IMR-90 (cell line): ENCODE measurements at regions not wholly inside any gene's neighbourhood (a gene's known extent, or its start where the extent isn't known, plus 50 kb on each side); places are given as distances from the start of the nearest gene placed in this dataset.

Experiments used
- ATAC-seq: fragments of 200-7000 bp; cut with Tn5 transposase; 2 replicates; pipeline ENCODE4 v1.9.1; 2020; ENCODE audit warnings: low read depth, mild to moderate bottlenecking, moderate library complexity
- BruUV-seq: library from RNA; stranded (reverse); fragments of 400-500 nt; replicated peaks from 2 replicates; lab custom pipeline; 2021; lab: Mats Ljungman, UMichigan
- CTCF ChIA-PET: fragments of 300-600 bp; formaldehyde crosslinking; extraction: SDS; loops from one replicate; lab custom pipeline; 2021; ENCODE audit warnings: antibody characterized with exemption; lab: Yijun Ruan, JAX
- POLR2A ChIA-PET: fragments of 300-600 bp; sonication (Branson Sonifier 250); formaldehyde crosslinking; loops from one replicate; lab custom pipeline; 2022; ENCODE audit warnings: antibody characterized with exemption; ENCODE audit not compliant: unreplicated experiment; lab: Charles Lee
- DNase-seq: peaks from one replicate; pipeline ENCODE4 v3.0.0; 2013
- H2AFZ ChIP-seq: replicated peaks from 2 replicates; pipeline ENCODE3; 2013; ENCODE audit warnings: low read length, mild to moderate bottlenecking; ENCODE audit not compliant: poor library complexity
- H2AK5ac ChIP-seq: 2 replicates; pipeline ENCODE4 v1.6.1; 2013; ENCODE audit warnings: low read depth, low read length, inconsistent platforms
- H2AK9ac ChIP-seq: replicated peaks from 2 replicates; pipeline ENCODE3; 2013; ENCODE audit warnings: mild to moderate bottlenecking, low read depth, low read length, moderate library complexity; ENCODE audit not compliant: poor library complexity
- H2BK120ac ChIP-seq: 2 replicates; pipeline ENCODE4 v1.6.1; 2013; ENCODE audit warnings: low read depth, low read length, inconsistent platforms
- H2BK15ac ChIP-seq: 3 replicates; pipeline ENCODE4 v1.6.1; 2013; ENCODE audit warnings: low read depth, low read length, inconsistent platforms
- H2BK20ac ChIP-seq: 2 replicates; pipeline ENCODE4 v1.6.1; 2013; ENCODE audit warnings: low read depth, mild to moderate bottlenecking, inconsistent platforms, low read length, moderate library complexity
- H2BK5ac ChIP-seq: 2 replicates; pipeline ENCODE4 v1.6.1; 2013; ENCODE audit warnings: mild to moderate bottlenecking, low read depth, low read length, inconsistent platforms; ENCODE audit not compliant: poor library complexity, severe bottlenecking
- H3K14ac ChIP-seq: replicated peaks from 2 replicates; pipeline ENCODE4 v1.6.1; 2013; ENCODE audit warnings: low read depth, low read length, inconsistent platforms
- H3K18ac ChIP-seq: 2 replicates; pipeline ENCODE4 v1.6.1; 2013; ENCODE audit warnings: low read depth, low read length, control low read depth
- H3K23ac ChIP-seq: 2 replicates; pipeline ENCODE4 v1.6.1; 2013; ENCODE audit warnings: low read depth, low read length, inconsistent platforms
- H3K27ac ChIP-seq: 2 replicates; pipeline ENCODE4 v1.5.1; 2013; ENCODE audit warnings: mild to moderate bottlenecking, control low read depth, low read length; ENCODE audit not compliant: insufficient read depth
- H3K27me3 ChIP-seq: 2 replicates; pipeline ENCODE4 v1.6.1; 2013; ENCODE audit warnings: low read length; ENCODE audit not compliant: control insufficient read depth, insufficient read depth
- H3K36me3 ChIP-seq: 2 replicates; pipeline ENCODE4 v1.6.1; 2013; ENCODE audit warnings: low read length, mixed read lengths; ENCODE audit not compliant: control insufficient read depth, insufficient read depth
- H3K4ac ChIP-seq: 2 replicates; pipeline ENCODE4 v1.6.1; 2013; ENCODE audit warnings: low read depth, low read length, inconsistent platforms
- H3K4me1 ChIP-seq: 2 replicates; pipeline ENCODE4 v1.6.1; 2013; ENCODE audit warnings: low read length, mixed read lengths; ENCODE audit not compliant: control insufficient read depth, insufficient read depth
- H3K4me2 ChIP-seq: 2 replicates; pipeline ENCODE4 v1.6.1; 2013; ENCODE audit warnings: low read depth, mild to moderate bottlenecking, control low read depth, low read length, moderate library complexity
- H3K4me3 ChIP-seq: 2 replicates; pipeline ENCODE4 v1.5.1; 2013; ENCODE audit warnings: low read depth, mild to moderate bottlenecking, control low read depth, low read length, moderate library complexity; ENCODE audit not compliant: insufficient read depth
- H3K56ac ChIP-seq: 2 replicates; pipeline ENCODE4 v1.6.1; 2013; ENCODE audit warnings: low read length, inconsistent platforms; ENCODE audit not compliant: insufficient read depth; ENCODE audit errors: extremely low read depth
- H3K79me1 ChIP-seq, 2 experiments: 2 replicates each; pipeline ENCODE4 v1.6.1; 2013; ENCODE audit warnings: low read length in 2 of 2, inconsistent platforms in 1 of 2, low read depth in 1 of 2
- H3K9ac ChIP-seq: 2 replicates; pipeline ENCODE4 v1.6.1; 2013; ENCODE audit warnings: low read depth, low read length, control low read depth
- H3K9me1 ChIP-seq: 2 replicates; pipeline ENCODE4 v1.6.1; 2013; ENCODE audit warnings: low read length, inconsistent platforms; ENCODE audit not compliant: insufficient read depth
- H3K9me3 ChIP-seq: 2 replicates; pipeline ENCODE4 v1.6.1; 2013; ENCODE audit warnings: low read length; ENCODE audit not compliant: control insufficient read depth, insufficient read depth
- H4K20me1 ChIP-seq: 2 replicates; pipeline ENCODE4 v1.6.1; 2013; ENCODE audit warnings: low read length, inconsistent platforms; ENCODE audit not compliant: insufficient read depth
- H4K5ac ChIP-seq: 2 replicates; pipeline ENCODE4 v1.6.1; 2013; ENCODE audit warnings: mild to moderate bottlenecking, low read depth, low read length, control low read depth
- H4K8ac ChIP-seq, 2 experiments: 2 replicates each; pipeline ENCODE4 v1.6.1; 2013; ENCODE audit warnings: low read depth in 2 of 2, low read length in 2 of 2, control low read depth in 1 of 2, inconsistent platforms in 1 of 2
- H4K91ac ChIP-seq: 2 replicates; pipeline ENCODE4 v1.6.1; 2013; ENCODE audit warnings: low read depth, low read length, inconsistent platforms; ENCODE audit not compliant: insufficient read depth
- BHLHE40 ChIP-seq: fragments of 150-350 bp; IDR thresholded peaks from 2 replicates; pipeline ENCODE4 v1.6.1; 2016; ENCODE audit warnings: mild to moderate bottlenecking, low read depth, low read length
- CHD1 ChIP-seq: IDR thresholded peaks from 2 replicates; pipeline ENCODE4 v1.6.1; 2012; ENCODE audit warnings: low read depth, low read length, improper control_type of control experiment
- CTCF ChIP-seq: conservative IDR thresholded peaks from 2 replicates; pipeline ENCODE4 v1.5.1; 2012; ENCODE audit warnings: mild to moderate bottlenecking, low read depth, low read length, improper control_type of control experiment
- FOS ChIP-seq: fragments of 150-350 bp; IDR thresholded peaks from 2 replicates; pipeline ENCODE4 v1.6.1; 2016; ENCODE audit warnings: low read depth, low read length
- MXI1 ChIP-seq: IDR thresholded peaks from 2 replicates; pipeline ENCODE4 v1.6.1; 2012; ENCODE audit warnings: low read depth, mild to moderate bottlenecking, low read length, moderate library complexity, borderline replicate concordance
- NFE2L2 ChIP-seq: fragments of 150-350 bp; IDR thresholded peaks from 2 replicates; pipeline ENCODE4 v1.6.1; 2016; ENCODE audit warnings: low read depth, mild to moderate bottlenecking, low read length
- WGBS, 2 experiments: methylation state at CpG; one replicate each; pipeline versions ENCODE4 v1.1.5 to v1.1.7; 2013; ENCODE audit warnings: missing lambda C conversion rate in 2 of 2; ENCODE audit not compliant: insufficient read length in 1 of 2; ENCODE audit errors: extremely low coverage in 2 of 2; 5-methylcytosine and 5-hydroxymethylcytosine counted together
- dilution Hi-C: fragments of 300-500 bp; cut with HindIII; formaldehyde crosslinking; loops from one replicate; pipeline ENCODE4 v1.14.3; 2018; ENCODE audit warnings: low sequenced_read_pairs; ENCODE audit not compliant: unreplicated experiment
- in situ Hi-C: fragments of 300-500 bp; cut with MboI; formaldehyde crosslinking; loops from 3 replicates; pipeline ENCODE4 v1.14.3; 2019; ENCODE audit warnings: low sequenced_read_pairs, inconsistent platforms, mixed read lengths
- intact Hi-C: fragments of 100-400 bp; cut with micrococcal nuclease; formaldehyde crosslinking; loops from 2 replicates; pipeline ENCODE4 v1.10.0; 2022

- H2BK20ac ChIP-seq: no peak overlapping the region
- H3K4me3 ChIP-seq: no peak overlapping the region
- no peak overlapping the region for H4K91ac ChIP-seq
- H3K14ac ChIP-seq: no peak overlapping the region
- no peak overlapping the region for H2AK5ac ChIP-seq
- TF ChIP-seq MXI1 (no peak), FOS (no peak), NFE2L2 (no peak), CTCF (no peak), CHD1 (no peak), BHLHE40 (no peak)
- no peak overlapping the region for H3K23ac ChIP-seq
- no peak overlapping the region for H2AK9ac ChIP-seq
- in situ Hi-C loops: no loop called here
- POLR2A ChIA-PET: no interaction called here
- DNase-seq (no peak), ATAC-seq (no peak)
- no peaks in the 10 kb centered on the region for H3K9me1 ChIP-seq
- H3K79me1 ChIP-seq: no peaks in the 10 kb centered on the region
- H3K27me3 ChIP-seq: no peaks in the 10 kb centered on the region
- no peak overlapping the region for H3K56ac ChIP-seq
- no TSS peak for BruUV-seq
- H2BK120ac ChIP-seq: no peak overlapping the region
- H3K27ac ChIP-seq: no peak overlapping the region
- H3K4me1 ChIP-seq: no peaks in the 10 kb centered on the region
- no peak overlapping the region for H2BK5ac ChIP-seq
- no peak overlapping the region for H4K8ac ChIP-seq
- no peaks in the 10 kb centered on the region for H4K20me1 ChIP-seq
- no peaks in the 10 kb centered on the region for H3K36me3 ChIP-seq
- H3K9ac ChIP-seq: no peak overlapping the region
- H2BK15ac ChIP-seq: no peak overlapping the region
- CTCF ChIA-PET: no interaction called here
- no peaks in the 10 kb centered on the region for H3K9me3 ChIP-seq
- no peak overlapping the region for H2AFZ ChIP-seq
- intact Hi-C loops: no loop called here
- no CpG with 5 or more reads among the region's 3 CpGs for WGBS, 2 experiments
- dilution Hi-C loops: no loop called here
- H3K4me2 ChIP-seq: no peak overlapping the region
- no peak overlapping the region for H3K18ac ChIP-seq
- H4K5ac ChIP-seq: no peak overlapping the region
- no peak overlapping the region for H3K4ac ChIP-seq
Measured at GRCh38 chr3:75982151-75982550, 196.8 kb upstream of the ZNF717 start.
